ENCODE measurements at regions not wholly inside any gene's neighbourhood (a gene's known extent, or its start where the extent isn't known, plus 50 kb on each side); places are given as distances from the start of the nearest gene placed in this dataset.
A peak's percentile ranks its signal among the peaks of the same experiment; 100 is the strongest.

DNA sequence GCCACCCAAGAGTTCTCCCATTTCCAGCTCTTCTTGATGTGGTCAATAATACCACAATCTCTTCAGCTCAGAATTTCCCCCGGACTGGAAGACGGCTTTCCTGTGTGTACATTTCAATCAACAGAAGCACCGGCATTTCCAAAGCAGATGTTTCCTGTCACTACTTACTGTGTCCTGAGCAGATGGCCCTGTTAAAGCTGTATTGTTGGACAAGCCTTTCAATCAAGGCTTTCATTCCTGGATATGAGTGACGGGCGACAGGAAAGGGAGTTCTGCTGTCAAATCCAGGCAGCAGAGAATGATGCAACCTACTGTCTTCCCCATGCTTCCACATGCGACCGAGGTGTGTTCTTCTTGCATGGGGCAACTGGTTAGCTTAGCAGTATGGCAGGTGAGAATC lies 76.4 kb upstream of the CCDC60 start:
- peaks cover 38% of the 10 kb centered on the region for H3K4me1 Mint-ChIP-seq (ENCODE audit: unreplicated experiment)
- peaks cover 4% of the 10 kb centered on the region for H3K27me3 Mint-ChIP-seq (ENCODE audit: unreplicated experiment)
- H3K9me3 Mint-ChIP-seq (ENCODE audit: unreplicated experiment): no peaks in the 10 kb centered on the region
- peak; percentile 54 for DNase-seq (ENCODE audit: low spot score)
- H3K27ac Mint-ChIP-seq (ENCODE audit: unreplicated experiment): peak overlapping the region; percentile 97
- no peaks in the 10 kb centered on the region for H3K36me3 Mint-ChIP-seq (ENCODE audit: low read depth, unreplicated experiment)
- no peak for TF ChIP-seq CTCF (IDR thresholded peaks at IDR 0.05; ENCODE audit: unreplicated experiment)
- no peak overlapping the region for H3K4me3 Mint-ChIP-seq (ENCODE audit: unreplicated experiment)

- Mint-ChIP-seq H3K4me1 (ENCODE audit: unreplicated experiment) (peaks cover 39% of the 10 kb centered on the region), H3K27me3 (ENCODE audit: unreplicated experiment) (peaks cover 4% of the 10 kb centered on the region), H3K4me3 (ENCODE audit: unreplicated experiment) (no peak overlapping the region), H3K36me3 (ENCODE audit: low read depth, unreplicated experiment) (peaks cover 3% of the 10 kb centered on the region), H3K9me3 (ENCODE audit: unreplicated experiment) (no peaks in the 10 kb centered on the region), H3K27ac (ENCODE audit: unreplicated experiment) (peak overlapping the region; percentile 97)
- no peak for DNase-seq (ENCODE audit: low spot score)
- no peak for TF ChIP-seq CTCF (IDR thresholded peaks at IDR 0.05; ENCODE audit: unreplicated experiment)
These were observed 76.0 kb upstream of the CCDC60 start for GRCh38 chr12:119258556-119258955.

DNA sequence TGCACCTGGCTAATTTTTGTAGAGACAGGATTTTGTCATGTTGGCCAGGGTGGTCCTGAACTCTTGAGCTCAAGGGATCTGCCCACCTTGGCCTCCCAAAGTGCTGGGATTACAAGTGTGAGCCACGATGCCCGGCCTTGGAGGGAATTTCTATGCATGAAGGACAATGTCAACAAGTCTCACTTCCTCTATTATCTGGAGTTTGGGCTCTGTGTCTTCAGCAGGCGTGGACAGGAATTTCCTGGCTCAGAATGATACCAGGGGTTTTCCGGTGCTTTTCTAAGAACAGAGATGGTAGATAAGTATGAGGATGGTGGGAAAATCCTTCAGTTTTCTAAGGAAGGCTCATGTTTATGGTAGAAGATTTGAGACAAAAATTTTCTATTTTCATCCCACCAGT lies 75.0 kb upstream of the CCDC60 start:
- Mint-ChIP-seq H3K36me3 (ENCODE audit: low read depth, unreplicated experiment) (peaks cover 4% of the 10 kb centered on the region), H3K27me3 (ENCODE audit: unreplicated experiment) (peaks cover 4% of the 10 kb centered on the region)

DNA sequence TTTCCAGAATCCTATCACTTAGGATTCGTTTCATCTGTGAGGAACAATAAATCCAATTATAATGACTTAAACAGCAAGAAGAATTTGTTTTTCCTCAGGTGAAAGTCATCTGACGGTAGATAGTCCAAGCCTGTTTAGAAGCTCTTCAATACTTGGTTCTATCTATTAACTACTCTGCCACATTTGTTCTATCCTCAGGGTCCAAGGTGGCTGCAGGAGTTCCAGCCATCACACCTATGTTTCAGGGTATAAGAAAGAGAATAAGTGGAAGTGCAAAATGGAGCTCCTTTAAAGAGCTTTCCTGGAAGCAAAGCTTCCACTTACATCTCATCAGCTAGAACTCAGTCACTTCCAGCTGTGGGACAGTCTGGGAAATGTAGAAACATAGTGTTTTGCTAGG lies 72.1 kb upstream of the CCDC60 start:
- H3K4me1 Mint-ChIP-seq (ENCODE audit: unreplicated experiment): peaks cover 34% of the 10 kb centered on the region
- no peak for TF ChIP-seq CTCF (IDR thresholded peaks at IDR 0.05; ENCODE audit: unreplicated experiment)
- peaks cover 10% of the 10 kb centered on the region for H3K9me3 Mint-ChIP-seq (ENCODE audit: unreplicated experiment)
- H3K4me3 Mint-ChIP-seq (ENCODE audit: unreplicated experiment): no peak overlapping the region
- H3K36me3 Mint-ChIP-seq (ENCODE audit: low read depth, unreplicated experiment): peaks cover 12% of the 10 kb centered on the region
- H3K27me3 Mint-ChIP-seq (ENCODE audit: unreplicated experiment): no peaks in the 10 kb centered on the region
- DNase-seq (ENCODE audit: low spot score): no peak
- H3K27ac Mint-ChIP-seq (ENCODE audit: unreplicated experiment): no peak overlapping the region

More for the DNA sequence above, 75.0 kb upstream of the CCDC60 start:
- Mint-ChIP-seq H3K4me1 (ENCODE audit: unreplicated experiment) (peaks cover 41% of the 10 kb centered on the region), H3K27ac (ENCODE audit: unreplicated experiment) (peak overlapping the region; percentile 97), H3K9me3 (ENCODE audit: unreplicated experiment) (no peaks in the 10 kb centered on the region), H3K4me3 (ENCODE audit: unreplicated experiment) (no peak overlapping the region)
- DNase-seq (ENCODE audit: low spot score): peak; percentile 25
- TF ChIP-seq CTCF (IDR thresholded peaks at IDR 0.05; ENCODE audit: unreplicated experiment): no peak

DNA sequence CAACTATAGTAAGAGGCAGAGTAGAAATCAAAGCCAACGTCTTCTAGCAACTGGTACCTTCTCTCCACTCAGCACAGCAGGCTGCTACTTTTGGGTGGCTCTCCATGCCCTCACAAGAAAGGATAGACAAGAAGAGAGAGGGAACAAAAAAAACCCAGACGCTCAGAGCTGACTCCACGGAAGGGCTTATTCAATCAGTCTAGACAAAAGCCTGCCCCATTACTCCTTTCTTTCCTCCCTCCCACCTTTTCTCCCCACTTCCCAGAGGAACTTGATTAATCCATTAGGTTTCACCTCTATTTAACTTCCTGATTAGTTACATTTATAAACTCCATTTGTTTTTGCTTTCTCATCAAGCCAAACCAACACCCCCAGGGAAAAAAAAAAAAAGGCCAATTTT lies 71.1 kb upstream of the CCDC60 start:
- Mint-ChIP-seq H3K27me3 (ENCODE audit: unreplicated experiment) (no peaks in the 10 kb centered on the region), H3K4me1 (ENCODE audit: unreplicated experiment) (peaks cover 29% of the 10 kb centered on the region), H3K9me3 (ENCODE audit: unreplicated experiment) (peaks cover 15% of the 10 kb centered on the region), H3K27ac (ENCODE audit: unreplicated experiment) (peak overlapping the region; percentile 19), H3K36me3 (ENCODE audit: low read depth, unreplicated experiment) (peaks cover 16% of the 10 kb centered on the region), H3K4me3 (ENCODE audit: unreplicated experiment) (no peak overlapping the region)
- DNase-seq (ENCODE audit: low spot score): no peak
- no peak for TF ChIP-seq CTCF (IDR thresholded peaks at IDR 0.05; ENCODE audit: unreplicated experiment)
